Activated naive CD8-positive, alpha-beta T cell (primary cell): ENCODE measurements at regions not wholly inside any gene's neighbourhood (a gene's known extent, or its start where the extent isn't known, plus 50 kb on each side); places are given as distances from the start of the nearest gene placed in this dataset.

Experiments used
- H3K27ac Mint-ChIP-seq: one replicate; pipeline ENCODE4 v1.8.0; 2021; ENCODE audit warnings: mixed read lengths
- H3K27me3 Mint-ChIP-seq: one replicate; pipeline ENCODE4 v1.8.0; 2021; ENCODE audit warnings: mixed read lengths
- H3K36me3 Mint-ChIP-seq: one replicate; pipeline ENCODE4 v1.8.0; 2021; ENCODE audit warnings: mixed read lengths
- H3K4me1 Mint-ChIP-seq: one replicate; pipeline ENCODE4 v1.8.0; 2021; ENCODE audit warnings: low read depth, mixed read lengths
- H3K4me3 Mint-ChIP-seq: one replicate; pipeline ENCODE4 v1.8.0; 2021; ENCODE audit warnings: mild to moderate bottlenecking, mixed read lengths
- H3K9me3 Mint-ChIP-seq: one replicate; pipeline ENCODE4 v1.8.0; 2021; ENCODE audit warnings: low read depth, mixed read lengths

DNA sequence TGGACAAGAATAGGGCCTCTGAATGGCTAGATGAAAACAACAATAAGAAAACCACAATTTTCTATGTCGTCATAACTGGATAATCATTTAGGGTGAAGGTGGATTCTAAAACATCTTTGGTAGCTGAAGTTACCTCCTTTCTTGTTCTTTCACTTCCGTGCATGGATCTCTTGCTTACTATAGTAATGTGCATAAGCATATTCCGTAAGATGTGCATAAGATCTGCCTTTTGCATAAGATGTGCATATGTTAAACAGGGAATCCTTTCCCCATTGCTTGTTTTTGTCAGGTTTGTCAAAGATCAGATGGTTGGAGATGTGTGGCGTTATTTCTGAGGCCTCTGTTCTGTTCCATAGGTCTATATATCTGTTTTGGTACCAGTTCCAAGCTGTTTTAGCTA is 353.6 kb downstream of the MTX2 start:
- no peaks in the 10 kb centered on the region for H3K9me3 Mint-ChIP-seq
- peaks cover 25% of the 10 kb centered on the region for H3K27me3 Mint-ChIP-seq
- H3K4me3 Mint-ChIP-seq: no peak overlapping the region
- no peak overlapping the region for H3K27ac Mint-ChIP-seq
- H3K4me1 Mint-ChIP-seq: no peaks in the 10 kb centered on the region
- H3K36me3 Mint-ChIP-seq: no peaks in the 10 kb centered on the region

DNA sequence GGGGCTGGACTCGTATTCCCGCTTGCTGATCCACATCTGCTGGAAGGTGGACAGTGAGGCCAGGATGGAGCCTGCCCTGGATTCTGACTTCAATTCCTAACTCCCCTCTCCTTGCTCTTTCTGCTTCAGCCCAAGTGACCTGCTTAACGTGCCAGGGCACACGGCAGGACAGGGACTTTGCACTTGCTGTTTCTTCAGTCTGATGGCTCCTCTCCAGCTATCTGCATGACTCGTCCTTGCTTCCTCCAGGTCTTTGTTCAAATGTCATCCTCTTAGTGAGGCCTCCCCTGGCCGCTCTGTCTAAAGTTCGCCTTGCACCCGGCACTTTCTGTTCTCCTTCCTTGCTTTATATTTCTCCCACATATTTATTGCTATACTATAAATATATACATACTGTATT is 357.6 kb downstream of the MTX2 start:
- Mint-ChIP-seq H3K27ac (no peak overlapping the region), H3K27me3 (peaks cover 23% of the 10 kb centered on the region), H3K9me3 (no peaks in the 10 kb centered on the region), H3K36me3 (no peaks in the 10 kb centered on the region), H3K4me3 (no peak overlapping the region), H3K4me1 (no peaks in the 10 kb centered on the region)

DNA sequence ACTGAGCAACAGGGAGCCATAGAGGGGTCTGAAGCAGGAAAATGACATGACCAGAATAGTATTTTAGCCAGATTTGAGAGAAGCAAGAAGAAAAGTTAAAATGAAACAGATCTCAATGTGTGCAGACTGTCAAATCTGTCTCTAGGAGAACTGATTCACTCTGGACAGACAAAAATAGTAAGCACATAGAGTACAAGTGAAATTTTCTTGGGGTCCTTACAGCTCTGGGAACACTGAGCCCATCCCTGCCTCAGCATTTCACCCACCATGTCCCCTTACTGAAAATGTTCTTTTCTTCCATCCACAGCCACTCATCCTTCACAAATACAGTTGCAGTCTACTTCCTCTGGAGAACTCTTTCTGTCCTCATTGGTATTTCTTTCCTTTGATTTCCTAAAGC is 359.2 kb downstream of the MTX2 start:
- H3K27ac Mint-ChIP-seq: no peak overlapping the region
- H3K36me3 Mint-ChIP-seq: no peaks in the 10 kb centered on the region
- H3K4me1 Mint-ChIP-seq: no peaks in the 10 kb centered on the region
- no peak overlapping the region for H3K4me3 Mint-ChIP-seq
- H3K9me3 Mint-ChIP-seq: no peaks in the 10 kb centered on the region
- H3K27me3 Mint-ChIP-seq: peaks cover 24% of the 10 kb centered on the region

DNA sequence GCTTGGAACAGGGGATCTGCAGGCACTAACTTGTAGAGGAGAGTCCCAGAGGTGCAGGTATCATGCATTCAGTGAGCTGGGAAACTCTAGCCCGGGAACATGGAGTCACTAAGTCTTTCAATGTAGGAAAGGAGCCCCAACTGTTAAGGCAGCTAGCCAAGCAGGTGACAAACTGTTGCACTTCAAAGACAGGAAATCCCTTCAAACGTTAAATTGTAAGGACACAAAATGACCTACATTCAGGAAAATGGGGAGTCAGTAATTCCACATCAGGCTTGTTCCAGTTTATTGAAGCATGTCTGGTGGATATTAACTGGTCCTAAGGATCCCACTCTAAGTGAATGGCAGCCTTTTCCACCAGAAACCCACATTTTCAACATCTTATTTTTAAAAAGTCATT is 364.5 kb downstream of the MTX2 start:
- Mint-ChIP-seq H3K27me3 (peaks cover 23% of the 10 kb centered on the region), H3K27ac (no peak overlapping the region), H3K9me3 (no peaks in the 10 kb centered on the region), H3K4me1 (peaks cover 3% of the 10 kb centered on the region), H3K36me3 (no peaks in the 10 kb centered on the region), H3K4me3 (no peak overlapping the region)

DNA sequence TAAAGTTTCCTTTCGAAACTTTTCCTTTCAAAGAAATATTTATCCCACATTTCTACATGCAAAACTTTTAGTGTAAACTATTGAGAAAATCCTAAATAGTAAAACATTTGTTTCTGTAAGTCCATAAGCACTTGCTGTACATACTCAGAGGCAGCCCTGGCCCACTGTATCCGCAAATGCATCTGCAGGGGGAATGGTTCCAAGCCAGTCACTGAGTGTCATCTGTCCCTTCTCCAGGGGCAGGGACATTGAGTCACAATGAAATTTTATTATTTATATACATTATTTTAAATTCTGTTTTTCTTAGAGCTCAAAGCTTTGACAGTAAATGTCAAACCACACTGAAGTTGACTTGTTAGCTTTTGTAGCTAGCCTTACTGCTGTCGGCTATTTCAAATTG is 367.2 kb downstream of the MTX2 start:
- H3K4me3 Mint-ChIP-seq: no peak overlapping the region
- no peak overlapping the region for H3K27ac Mint-ChIP-seq
- H3K27me3 Mint-ChIP-seq: peaks cover 33% of the 10 kb centered on the region
- no peaks in the 10 kb centered on the region for H3K36me3 Mint-ChIP-seq
- no peaks in the 10 kb centered on the region for H3K9me3 Mint-ChIP-seq
- peaks cover 3% of the 10 kb centered on the region for H3K4me1 Mint-ChIP-seq

DNA sequence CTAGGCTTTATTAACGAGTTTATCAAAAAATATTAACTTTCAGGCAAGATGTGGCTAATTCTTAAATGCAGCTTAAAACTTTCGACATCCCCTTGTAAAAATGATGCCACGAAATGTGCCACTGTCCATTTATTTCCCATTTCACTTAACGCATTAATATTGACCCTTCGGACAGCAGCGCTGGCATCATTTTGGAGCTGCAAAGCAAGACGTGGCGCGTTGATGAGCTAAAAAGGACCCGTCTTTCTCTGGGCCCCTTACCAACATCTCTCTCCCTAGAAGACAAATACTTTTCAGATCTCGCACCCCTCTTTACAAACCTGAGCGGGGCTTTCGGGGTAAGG is 367.9 kb downstream of the MTX2 start:
- Mint-ChIP-seq H3K4me1 (peaks cover 3% of the 10 kb centered on the region), H3K9me3 (no peaks in the 10 kb centered on the region), H3K4me3 (peak overlapping the region; percentile 69), H3K36me3 (no peaks in the 10 kb centered on the region), H3K27me3 (peaks cover 33% of the 10 kb centered on the region), H3K27ac (no peak overlapping the region)

DNA sequence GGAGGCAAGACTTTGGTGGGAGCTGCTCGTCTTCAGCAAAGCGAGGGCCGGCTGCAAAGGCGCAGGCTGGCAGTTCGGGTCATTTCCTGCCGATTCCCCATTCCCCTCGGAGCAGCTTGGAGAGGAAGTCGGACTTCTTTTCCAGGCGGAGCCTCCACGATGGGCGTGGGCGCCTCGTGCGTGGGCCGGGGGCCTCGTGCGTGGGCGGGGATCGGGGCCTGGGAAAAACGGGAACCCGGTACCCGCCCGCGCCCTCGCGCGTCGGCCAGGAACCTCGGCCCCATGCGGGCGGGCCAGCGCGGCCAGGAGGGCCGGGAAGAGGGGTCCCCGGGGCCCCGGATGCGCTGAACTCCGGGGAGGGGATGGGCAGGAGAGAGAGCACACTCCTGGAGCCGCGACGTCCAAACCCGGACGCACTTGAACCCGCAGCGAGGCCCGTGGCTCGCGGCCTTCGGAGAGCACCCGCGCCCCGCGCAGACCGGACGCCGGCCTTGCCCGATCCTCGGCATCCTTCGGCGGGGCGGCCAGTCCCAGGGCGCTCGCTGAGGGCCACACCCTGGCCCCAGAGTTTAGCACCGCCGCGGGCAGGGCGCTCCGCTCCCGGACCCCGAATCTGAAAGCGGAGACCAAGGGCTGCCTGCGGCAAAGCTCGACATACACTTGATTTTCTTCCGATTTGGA is 368.4 kb downstream of the MTX2 start:
- Mint-ChIP-seq H3K27ac (no peak overlapping the region), H3K4me1 (peaks cover 3% of the 10 kb centered on the region), H3K36me3 (no peaks in the 10 kb centered on the region), H3K9me3 (no peaks in the 10 kb centered on the region), H3K4me3 (peak overlapping the region; percentile 71), H3K27me3 (peaks cover 33% of the 10 kb centered on the region)

DNA sequence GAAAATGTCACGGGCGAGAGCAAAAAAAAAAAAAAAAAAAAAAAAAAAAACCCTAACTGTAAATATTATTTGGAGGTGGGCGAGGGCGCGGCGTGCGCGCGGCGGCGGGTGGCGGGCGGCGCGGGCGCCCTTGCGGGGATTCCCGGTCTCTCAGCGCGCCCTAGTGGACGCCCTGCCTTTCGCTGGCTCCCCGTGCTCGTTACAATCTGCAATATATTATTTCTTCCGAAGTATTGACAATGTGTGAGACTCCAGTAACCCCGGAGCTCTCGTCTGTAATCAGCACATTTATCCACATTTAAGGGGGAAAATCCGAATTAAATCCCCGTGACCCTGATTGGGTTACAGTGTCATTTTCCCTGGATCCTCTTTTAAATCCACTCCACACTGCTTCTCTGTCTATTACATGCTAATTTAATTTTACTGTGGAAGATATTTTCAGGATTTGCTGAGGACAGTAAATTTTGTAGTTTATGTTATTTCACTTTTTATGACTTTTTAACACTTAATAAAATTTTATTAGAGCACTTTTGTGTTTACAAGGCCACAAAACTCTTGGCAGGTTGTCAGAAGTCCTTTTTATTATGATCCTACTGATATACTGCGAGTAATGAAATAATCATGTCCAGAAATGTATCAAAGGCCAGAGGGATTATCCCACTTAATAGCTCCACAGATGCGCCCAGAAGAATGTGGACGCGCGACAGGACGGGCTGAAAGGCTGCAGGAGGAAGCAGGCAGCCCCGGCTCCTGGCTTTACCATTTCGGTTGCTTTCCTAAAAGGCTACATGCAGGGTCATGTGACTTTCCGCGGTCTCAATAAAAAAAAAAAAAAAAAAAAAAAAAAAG is 369.1 kb downstream of the MTX2 start:
- H3K9me3 Mint-ChIP-seq: no peaks in the 10 kb centered on the region
- peaks cover 34% of the 10 kb centered on the region for H3K27me3 Mint-ChIP-seq
- peak overlapping the region; percentile 76 for H3K4me3 Mint-ChIP-seq
- H3K4me1 Mint-ChIP-seq: peaks cover 3% of the 10 kb centered on the region
- H3K27ac Mint-ChIP-seq: no peak overlapping the region
- no peaks in the 10 kb centered on the region for H3K36me3 Mint-ChIP-seq

DNA sequence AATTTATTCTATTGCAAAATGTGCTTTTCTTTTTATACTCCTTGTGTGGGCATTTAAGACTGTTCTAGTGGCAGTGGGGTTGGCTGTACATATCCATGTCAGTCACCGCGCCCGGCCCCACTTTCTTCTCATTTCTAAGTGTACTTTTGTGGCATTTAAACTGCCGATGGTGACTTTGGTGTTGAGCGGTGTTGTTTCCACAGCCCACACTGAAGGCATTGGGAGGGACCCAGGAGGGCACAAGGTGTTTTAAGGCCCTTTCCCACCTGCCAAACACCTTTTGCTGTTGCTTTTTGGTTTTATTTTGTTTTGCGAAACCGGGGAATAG is 369.7 kb downstream of the MTX2 start:
- no peak overlapping the region for H3K4me3 Mint-ChIP-seq
- peaks cover 3% of the 10 kb centered on the region for H3K4me1 Mint-ChIP-seq
- H3K27ac Mint-ChIP-seq: no peak overlapping the region
- H3K36me3 Mint-ChIP-seq: no peaks in the 10 kb centered on the region
- no peaks in the 10 kb centered on the region for H3K9me3 Mint-ChIP-seq
- H3K27me3 Mint-ChIP-seq: peaks cover 33% of the 10 kb centered on the region

DNA sequence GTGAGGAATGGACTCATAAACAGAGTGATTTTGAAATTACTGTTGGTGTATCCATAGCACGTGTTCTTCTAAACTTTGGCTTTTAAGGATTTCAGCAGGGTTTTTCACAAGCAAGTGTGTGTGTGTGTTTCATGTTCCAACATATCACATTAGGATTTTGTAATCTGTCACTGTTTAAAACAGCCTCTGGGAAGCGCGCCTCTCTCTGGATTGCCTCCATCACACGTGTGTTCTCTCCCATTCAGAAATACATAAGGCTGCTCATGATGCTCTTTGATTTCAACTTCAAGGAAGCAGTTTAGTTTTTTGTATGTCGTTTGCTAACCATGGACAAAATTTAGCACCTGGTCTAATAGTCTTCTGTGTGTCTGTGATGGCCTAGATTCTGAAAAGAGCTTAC is 370.4 kb downstream of the MTX2 start:
- H3K4me1 Mint-ChIP-seq: peaks cover 3% of the 10 kb centered on the region
- H3K9me3 Mint-ChIP-seq: no peaks in the 10 kb centered on the region
- H3K36me3 Mint-ChIP-seq: no peaks in the 10 kb centered on the region
- no peak overlapping the region for H3K27ac Mint-ChIP-seq
- no peak overlapping the region for H3K4me3 Mint-ChIP-seq
- peaks cover 30% of the 10 kb centered on the region for H3K27me3 Mint-ChIP-seq

DNA sequence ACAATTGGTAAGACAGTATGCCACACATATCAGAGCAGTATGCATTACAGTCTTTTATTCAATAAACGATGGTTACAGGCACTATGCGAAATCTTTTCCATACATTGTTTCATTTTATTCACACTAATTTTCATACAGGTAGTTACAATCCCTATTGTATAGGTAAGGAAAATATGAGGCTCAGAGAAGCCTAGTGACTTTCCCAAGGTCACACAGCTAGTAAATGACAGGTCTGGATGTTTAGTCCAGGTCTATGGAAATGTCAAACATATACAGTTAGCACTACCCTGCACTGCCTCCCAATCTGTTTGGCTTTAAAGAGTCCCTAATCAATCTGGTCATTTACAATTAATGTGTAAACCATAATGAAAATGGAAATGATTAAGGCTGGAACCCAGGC is 372.2 kb downstream of the MTX2 start:
- H3K36me3 Mint-ChIP-seq: no peaks in the 10 kb centered on the region
- H3K27me3 Mint-ChIP-seq: peaks cover 29% of the 10 kb centered on the region
- H3K4me1 Mint-ChIP-seq: peaks cover 3% of the 10 kb centered on the region
- H3K4me3 Mint-ChIP-seq: no peak overlapping the region
- H3K27ac Mint-ChIP-seq: no peak overlapping the region
- no peaks in the 10 kb centered on the region for H3K9me3 Mint-ChIP-seq

DNA sequence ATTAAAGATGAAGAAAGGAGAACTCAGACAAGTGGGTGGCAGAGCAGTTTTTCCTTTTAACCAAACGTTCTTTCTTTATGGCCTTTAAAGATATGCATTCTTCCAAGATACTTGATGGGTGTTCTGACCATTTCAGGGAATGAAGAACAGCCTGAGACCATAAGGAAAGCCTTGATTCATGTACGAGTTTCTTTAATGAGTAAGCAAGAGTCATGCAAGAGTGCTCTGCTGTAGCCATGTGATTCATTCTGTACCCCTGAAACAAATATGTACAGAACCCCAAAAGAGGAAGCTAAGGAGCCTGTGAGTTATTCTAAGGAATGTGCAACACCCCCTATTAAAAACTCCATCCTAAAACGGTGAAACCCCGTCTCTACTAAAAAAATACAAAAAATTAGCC is 372.8 kb downstream of the MTX2 start:
- peaks cover 28% of the 10 kb centered on the region for H3K27me3 Mint-ChIP-seq
- no peak overlapping the region for H3K4me3 Mint-ChIP-seq
- no peaks in the 10 kb centered on the region for H3K9me3 Mint-ChIP-seq
- no peak overlapping the region for H3K27ac Mint-ChIP-seq
- H3K4me1 Mint-ChIP-seq: peaks cover 3% of the 10 kb centered on the region
- no peaks in the 10 kb centered on the region for H3K36me3 Mint-ChIP-seq

DNA sequence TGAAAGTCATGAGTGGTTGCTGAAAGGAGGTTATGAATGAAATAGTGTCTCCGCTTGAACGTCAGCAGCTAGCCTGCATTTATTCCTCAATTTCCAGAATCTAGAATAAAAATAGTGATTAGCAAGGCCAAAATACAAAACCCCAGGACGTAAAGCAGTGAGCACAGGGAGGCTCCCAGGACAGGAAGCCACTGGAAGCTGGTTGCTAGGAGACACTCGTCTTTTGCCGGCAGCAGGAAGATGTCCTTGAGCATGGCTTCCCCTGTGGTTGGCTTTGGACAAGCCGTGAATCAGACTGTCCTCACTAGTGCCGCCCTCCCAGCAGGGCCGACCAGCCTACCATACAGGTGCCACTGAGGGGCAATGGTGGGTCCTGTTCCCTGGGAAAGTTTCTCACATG is 374.4 kb downstream of the MTX2 start:
- no peak overlapping the region for H3K27ac Mint-ChIP-seq
- H3K27me3 Mint-ChIP-seq: peaks cover 29% of the 10 kb centered on the region
- H3K4me1 Mint-ChIP-seq: no peaks in the 10 kb centered on the region
- no peak overlapping the region for H3K4me3 Mint-ChIP-seq
- no peaks in the 10 kb centered on the region for H3K36me3 Mint-ChIP-seq
- no peaks in the 10 kb centered on the region for H3K9me3 Mint-ChIP-seq

DNA sequence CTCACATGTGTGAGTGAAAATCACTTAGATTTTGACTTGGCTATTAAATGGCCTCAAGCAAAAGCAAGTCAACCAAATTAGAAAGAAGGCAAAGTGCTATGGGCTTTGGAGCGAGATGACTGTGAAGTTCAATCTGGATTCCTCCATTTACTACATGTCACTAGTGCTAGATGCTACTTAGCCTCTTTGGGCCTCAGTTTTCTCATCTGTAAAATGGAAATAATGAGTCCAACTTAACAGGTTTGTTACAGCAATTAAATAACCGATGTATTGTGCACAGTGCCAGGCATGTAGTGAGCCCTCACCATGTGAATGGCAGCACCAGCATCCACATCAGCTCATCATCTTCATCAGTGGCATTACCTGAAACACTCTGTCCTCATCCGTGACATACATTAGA is 376.3 kb downstream of the MTX2 start:
- Mint-ChIP-seq H3K27me3 (peaks cover 29% of the 10 kb centered on the region), H3K4me1 (no peaks in the 10 kb centered on the region), H3K36me3 (no peaks in the 10 kb centered on the region), H3K4me3 (no peak overlapping the region), H3K9me3 (no peaks in the 10 kb centered on the region), H3K27ac (no peak overlapping the region)

DNA sequence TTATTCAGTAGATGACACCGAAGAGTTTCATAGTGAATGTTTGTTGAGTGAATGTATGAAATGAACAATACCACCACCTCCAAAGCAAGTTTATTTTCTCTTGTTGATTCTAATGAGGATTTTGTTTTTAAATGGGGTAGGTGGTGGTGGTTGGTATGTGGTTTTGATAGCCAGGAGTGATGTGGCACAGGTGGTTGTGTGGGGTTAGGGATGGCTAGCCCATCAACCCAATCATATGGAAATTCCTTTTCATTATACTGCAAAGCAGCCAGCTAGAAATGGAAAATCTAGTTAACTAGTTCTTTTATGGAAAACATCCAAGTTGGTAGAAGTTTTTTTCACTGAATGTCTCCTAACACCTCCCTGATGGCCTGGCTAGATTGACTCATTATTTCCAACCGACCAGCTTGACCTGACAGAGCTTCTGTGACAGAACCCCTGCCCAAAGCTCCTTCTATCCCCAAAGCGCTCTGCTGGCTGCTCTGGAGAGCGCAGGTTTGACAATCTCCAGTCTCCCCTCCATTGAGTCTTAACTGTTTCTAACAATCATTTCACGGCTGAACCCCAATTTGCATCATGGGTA is 376.9 kb downstream of the MTX2 start:
- Mint-ChIP-seq H3K9me3 (no peaks in the 10 kb centered on the region), H3K4me1 (no peaks in the 10 kb centered on the region), H3K27ac (no peak overlapping the region), H3K36me3 (no peaks in the 10 kb centered on the region), H3K4me3 (no peak overlapping the region), H3K27me3 (peaks cover 28% of the 10 kb centered on the region)
